ENCODE measurements at regions not wholly inside any gene's neighbourhood (a gene's known extent, or its start where the extent isn't known, plus 50 kb on each side); places are given as distances from the start of the nearest gene placed in this dataset.
"Not testable (repeated sequence)": the region's sequence is repeated elsewhere in the genome, so short reads cannot be mapped to it uniquely, and the experiment has no call there.

DNA sequence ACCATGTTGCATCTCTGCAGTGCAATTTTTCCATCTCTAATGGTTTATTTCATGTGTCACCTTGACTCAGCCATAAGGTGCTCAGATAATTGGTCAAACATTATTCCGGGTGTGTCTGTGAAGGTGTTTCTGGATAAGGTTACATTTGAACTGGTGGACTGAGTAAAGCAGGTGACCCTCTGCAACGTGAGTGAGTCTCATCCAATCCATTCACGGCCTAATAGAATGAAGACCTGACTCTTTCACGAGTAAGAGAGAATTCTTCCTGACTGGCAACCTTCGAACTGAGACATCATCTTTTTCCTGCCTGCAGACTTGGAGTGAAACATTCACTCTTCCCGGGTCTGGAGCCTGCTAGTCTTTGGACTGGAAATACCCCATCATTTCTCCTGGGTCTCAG lies 77.1 kb upstream of the SLC22A23 start:
- H3K27ac ChIP-seq, result no peak overlapping the region
- TF ChIP-seq, protein P1, sequence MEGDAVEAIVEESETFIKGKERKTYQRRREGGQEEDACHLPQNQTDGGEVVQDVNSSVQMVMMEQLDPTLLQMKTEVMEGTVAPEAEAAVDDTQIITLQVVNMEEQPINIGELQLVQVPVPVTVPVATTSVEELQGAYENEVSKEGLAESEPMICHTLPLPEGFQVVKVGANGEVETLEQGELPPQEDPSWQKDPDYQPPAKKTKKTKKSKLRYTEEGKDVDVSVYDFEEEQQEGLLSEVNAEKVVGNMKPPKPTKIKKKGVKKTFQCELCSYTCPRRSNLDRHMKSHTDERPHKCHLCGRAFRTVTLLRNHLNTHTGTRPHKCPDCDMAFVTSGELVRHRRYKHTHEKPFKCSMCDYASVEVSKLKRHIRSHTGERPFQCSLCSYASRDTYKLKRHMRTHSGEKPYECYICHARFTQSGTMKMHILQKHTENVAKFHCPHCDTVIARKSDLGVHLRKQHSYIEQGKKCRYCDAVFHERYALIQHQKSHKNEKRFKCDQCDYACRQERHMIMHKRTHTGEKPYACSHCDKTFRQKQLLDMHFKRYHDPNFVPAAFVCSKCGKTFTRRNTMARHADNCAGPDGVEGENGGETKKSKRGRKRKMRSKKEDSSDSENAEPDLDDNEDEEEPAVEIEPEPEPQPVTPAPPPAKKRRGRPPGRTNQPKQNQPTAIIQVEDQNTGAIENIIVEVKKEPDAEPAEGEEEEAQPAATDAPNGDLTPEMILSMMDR (conservative IDR thresholded peaks at IDR 0.05), result no peak
- no peak for TF ChIP-seq ZFX (IDR thresholded peaks at IDR 0.05)

GRCh38 chr6:3532296-3532916 lies 75.6 kb upstream of the SLC22A23 start:
- TF ChIP-seq ZFX (IDR thresholded peaks at IDR 0.05), result no peak
- TF ChIP-seq, protein P1 (conservative IDR thresholded peaks at IDR 0.05), result no peak
- H3K27ac ChIP-seq, result no peak overlapping the region

GRCh38 chr6:3531481-3531880 lies 74.6 kb upstream of the SLC22A23 start:
- TF ChIP-seq ZFX (IDR thresholded peaks at IDR 0.05), result no peak
- TF ChIP-seq, protein P1 (conservative IDR thresholded peaks at IDR 0.05), result no peak
- no peak overlapping the region for H3K27ac ChIP-seq

GRCh38 chr6:3530515-3530914 lies 73.7 kb upstream of the SLC22A23 start:
- TF ChIP-seq ZFX (IDR thresholded peaks at IDR 0.05), result no peak
- TF ChIP-seq, protein P1 (conservative IDR thresholded peaks at IDR 0.05), result no peak
- H3K27ac ChIP-seq, result no peak overlapping the region

GRCh38 chr6:3529721-3530120 lies 72.9 kb upstream of the SLC22A23 start:
- TF ChIP-seq ZFX (IDR thresholded peaks at IDR 0.05), result no peak
- TF ChIP-seq, protein P1 (conservative IDR thresholded peaks at IDR 0.05), result no peak
- no peak overlapping the region for H3K27ac ChIP-seq

DNA sequence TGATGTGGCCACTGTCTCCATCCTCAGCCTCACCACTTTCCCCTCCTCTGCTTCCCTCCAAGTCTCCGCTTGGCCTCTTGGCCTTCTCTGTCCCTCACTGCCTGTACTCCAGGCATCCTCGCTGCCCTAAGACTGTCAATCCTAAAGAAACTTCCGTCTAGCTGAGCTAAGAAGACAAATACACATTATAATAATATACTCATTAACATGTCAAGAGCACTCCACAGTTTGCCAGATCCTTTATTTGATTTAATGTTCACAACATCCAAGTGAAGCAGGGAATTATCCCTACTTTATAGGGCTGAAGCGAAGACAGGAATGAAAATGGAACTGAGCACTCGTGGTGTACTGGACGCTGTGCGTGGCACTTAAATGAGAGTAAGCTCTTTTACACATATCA lies 72.4 kb upstream of the SLC22A23 start:
- no peak overlapping the region for H3K27ac ChIP-seq
- no peak for TF ChIP-seq ZFX (IDR thresholded peaks at IDR 0.05)
- TF ChIP-seq, protein P1 (conservative IDR thresholded peaks at IDR 0.05), result no peak

DNA sequence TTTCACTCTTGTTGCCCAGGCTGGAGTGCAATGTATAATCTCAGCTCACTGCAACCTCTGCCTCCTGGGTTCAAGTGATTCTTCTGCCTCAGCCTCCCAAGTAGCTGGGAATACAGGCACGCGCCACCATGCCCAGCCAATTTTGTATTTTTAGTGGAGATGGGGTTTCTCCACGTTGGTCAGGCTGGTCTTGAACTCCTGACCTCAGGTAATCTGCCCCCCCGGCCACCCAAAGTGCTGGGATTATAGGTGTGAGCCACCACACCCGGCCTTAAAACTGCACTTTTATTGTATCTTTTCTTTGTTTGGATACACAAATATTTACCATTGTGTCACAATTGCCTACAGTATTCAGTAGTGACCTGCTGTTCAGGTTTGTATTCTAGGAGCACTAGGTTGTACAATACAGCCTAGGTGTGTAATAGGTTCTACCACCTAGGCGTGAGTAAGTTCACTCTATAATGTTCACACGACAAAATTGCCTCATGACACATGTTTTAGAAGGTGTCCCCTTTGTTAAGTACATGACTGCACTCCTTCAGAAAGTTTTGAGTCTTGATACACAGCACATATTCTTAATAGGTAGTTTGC lies 71.3 kb upstream of the SLC22A23 start:
- H3K27ac ChIP-seq, result not testable (repeated sequence)

DNA sequence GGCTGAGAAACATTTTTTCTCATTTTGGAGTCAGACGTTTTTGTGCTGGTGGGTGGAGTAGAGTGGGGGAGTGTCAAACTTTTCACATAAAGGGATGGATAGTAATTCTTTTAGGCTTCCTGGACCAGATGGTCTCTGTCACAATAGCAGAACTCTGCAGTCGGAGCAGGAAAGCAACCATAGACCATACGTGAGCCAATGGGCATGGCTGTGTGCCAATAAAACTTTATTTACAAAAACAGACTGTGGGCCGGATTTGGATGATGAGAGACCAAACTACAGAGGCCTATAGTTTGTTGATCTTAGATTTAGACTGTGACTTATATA lies 70.8 kb upstream of the SLC22A23 start:
- no peak for TF ChIP-seq ZFX (IDR thresholded peaks at IDR 0.05)
- TF ChIP-seq, protein P1 (conservative IDR thresholded peaks at IDR 0.05), result no peak
- H3K27ac ChIP-seq, result no peak overlapping the region
